A549 (cell line): ENCODE measurements at regions not wholly inside any gene's neighbourhood (a gene's known extent, or its start where the extent isn't known, plus 50 kb on each side); places are given as distances from the start of the nearest gene placed in this dataset.

Experiments used
- ATAC-seq, 2 experiments: fragments of 200-7000 bp in 1 of 2; fragments of >200 bp in 1 of 2; cut with Nextera tagmentation in 1 of 2; cut with Tn5 transposase in 1 of 2; 3 replicates each; pipeline versions ENCODE4 v1.8.0 to v1.9.1; 2018 to 2020; ENCODE audit warnings: mild to moderate bottlenecking in 1 of 2, moderate library complexity in 1 of 2
- CTCF ChIA-PET: fragments of 300-600 bp; sonication (Branson Sonifier 250); formaldehyde crosslinking; extraction: SDS; loops from one replicate; lab custom pipeline; 2021; ENCODE audit warnings: antibody characterized with exemption, inconsistent platforms; lab: Yijun Ruan, JAX
- POLR2A ChIA-PET: fragments of 350-600 bp; formaldehyde crosslinking; extraction: SDS; loops from one replicate; lab custom pipeline; 2021; ENCODE audit warnings: antibody characterized with exemption, inconsistent platforms; lab: Yijun Ruan, JAX
- DNase-seq, 2 experiments: peaks; one replicate each; pipeline versions ENCODE4 v3.0.0 to v3.0.0-alpha.2; 2011 to 2016; ENCODE audit warnings: low read depth in 1 of 2, low spot score in 1 of 2
- FAIRE-seq: peaks from 2 replicates; lab custom pipeline; 2011; peaks lifted over from hg19 to GRCh38; lab: Jason Lieb, UNC
- H3K27ac ChIP-seq, 2 experiments: fragments of >200 bp; sonication (Bioruptor Twin); formaldehyde crosslinking; 3 replicates each; pipeline ENCODE4 v1.5.1; 2016 to 2017
- H3K4me1 ChIP-seq: fragments of >200 bp; sonication (Bioruptor Twin); formaldehyde crosslinking; 3 replicates; pipeline ENCODE4 v1.6.1; 2016
- H3K4me2 ChIP-seq: fragments of >200 bp; sonication (Bioruptor Twin); formaldehyde crosslinking; 3 replicates; pipeline ENCODE4 v1.6.1; 2016
- H3K4me3 ChIP-seq: fragments of >200 bp; sonication (Bioruptor Twin); formaldehyde crosslinking; 3 replicates; pipeline ENCODE4 v1.5.1; 2016
- H3K9me3 ChIP-seq: fragments of >200 bp; sonication (Bioruptor Twin); formaldehyde crosslinking; 3 replicates; pipeline ENCODE4 v1.6.1; 2016
- CTCF ChIP-seq: fragments of >200 bp; sonication (Bioruptor Twin); formaldehyde crosslinking; IDR thresholded peaks from 3 replicates; pipeline ENCODE4 v1.5.1; 2016
- E2F6 ChIP-seq: IDR thresholded peaks from 2 replicates; pipeline ENCODE4 v1.6.1; 2012; ENCODE audit warnings: low read depth, borderline replicate concordance
- ELK1 ChIP-seq: fragments of 150-350 bp; IDR thresholded peaks from 2 replicates; pipeline ENCODE4 v1.6.1; 2014; ENCODE audit warnings: low read depth, mild to moderate bottlenecking, low read length
- ESRRA ChIP-seq: fragments of 150-350 bp; IDR thresholded peaks from 2 replicates; pipeline ENCODE4 v1.6.1; 2014; ENCODE audit warnings: mild to moderate bottlenecking, low read length, borderline replicate concordance
- FOSB ChIP-seq: fragments of 250-450 bp; sonication (Bioruptor Pico); IDR thresholded peaks from 2 replicates; pipeline ENCODE4 v1.5.0; 2020; ENCODE audit warnings: mild to moderate bottlenecking, moderate library complexity
- FOXS1 ChIP-seq: fragments of 250-450 bp; sonication (Bioruptor Pico); IDR thresholded peaks from 2 replicates; pipeline ENCODE4 v1.5.0; 2020; ENCODE audit warnings: mild to moderate bottlenecking, moderate library complexity
- HES2 ChIP-seq: fragments of >200 bp; sonication (Bioruptor Twin); formaldehyde crosslinking; IDR thresholded peaks from 2 replicates; pipeline ENCODE4 v1.6.1; 2016
- HMGXB4 ChIP-seq: fragments of 250-450 bp; sonication (Bioruptor Pico); IDR thresholded peaks from 2 replicates; pipeline ENCODE4 v1.5.0; 2021; ENCODE audit warnings: mild to moderate bottlenecking, moderate library complexity, borderline replicate concordance
- JUN ChIP-seq, 2 experiments: fragments of >200 bp; sonication (Bioruptor Twin); formaldehyde crosslinking; IDR thresholded peaks; 2 replicates in 1 of 2; 3 replicates in 1 of 2; pipeline ENCODE4 v1.6.1; 2016 to 2017
- JUNB ChIP-seq: fragments of >200 bp; sonication (Bioruptor Twin); formaldehyde crosslinking; IDR thresholded peaks from 2 replicates; pipeline ENCODE4 v1.6.1; 2016
- KDM1A ChIP-seq: fragments of 200-600 bp; sonication (generic); IDR thresholded peaks from 2 replicates; pipeline ENCODE4 v1.6.1; 2016; ENCODE audit warnings: low read depth, mild to moderate bottlenecking
- MAX ChIP-seq: IDR thresholded peaks from 2 replicates; pipeline ENCODE4 v1.6.1; 2012
- MAZ ChIP-seq: fragments of 150-350 bp; IDR thresholded peaks from 2 replicates; pipeline ENCODE4 v1.6.1; 2014; ENCODE audit warnings: antibody characterized with exemption, low read depth, low read length, borderline replicate concordance
- PHF8 ChIP-seq: fragments of 200-600 bp; sonication (generic); IDR thresholded peaks from 2 replicates; pipeline ENCODE4 v1.6.1; 2016; ENCODE audit warnings: low read depth, mild to moderate bottlenecking, antibody characterized with exemption, moderate library complexity, borderline replicate concordance
- POLR2A ChIP-seq: IDR thresholded peaks from 2 replicates; pipeline ENCODE4 v1.6.1; 2012; ENCODE audit warnings: mild to moderate bottlenecking, low read length
- SMC3 ChIP-seq: fragments of >200 bp; sonication (Bioruptor Twin); formaldehyde crosslinking; IDR thresholded peaks from 3 replicates; pipeline ENCODE4 v1.6.1; 2018; ENCODE audit warnings: inconsistent platforms
- ZSCAN20 ChIP-seq: fragments of 250-450 bp; sonication (Bioruptor Pico); IDR thresholded peaks from 2 replicates; pipeline ENCODE4 v1.8.0; 2022; ENCODE audit warnings: mild to moderate bottlenecking, moderate library complexity
- WGBS: methylation state at CpG from one replicate; pipeline ENCODE4 v1.1.6; 2017; ENCODE audit errors: missing lambda C conversion rate; 5-methylcytosine and 5-hydroxymethylcytosine counted together

GRCh38 chr6:145043926-145044500 is 691.3 kb downstream of the EPM2A start (continued):
- TF ChIP-seq JUN (IDR thresholded peaks at IDR 0.05), result no peak

- ATAC-seq (no peak), FAIRE-seq (no peak), DNase-seq (no peak)
- no peaks in the 10 kb centered on the region for H3K4me1 ChIP-seq
- no peak overlapping the region for H3K4me3 ChIP-seq
- H3K27ac ChIP-seq, result no peak overlapping the region
- POLR2A ChIA-PET, result no interaction called here
- no peak overlapping the region for H3K4me2 ChIP-seq
- no peak for TF ChIP-seq CTCF
- TF ChIP-seq, all 56 proteins: peak for 0
- WGBS, result 5% methylated on average over 3 of the region's 3 CpGs
- no peaks in the 10 kb centered on the region for H3K9me3 ChIP-seq
- CTCF ChIA-PET, result interaction anchor here (1.5 kb wide), 1 partner anchor 17 kb away, joined by 4 read pairs; no protein-coding TSS in a partner anchor
These were observed 690.6 kb downstream of the EPM2A start for GRCh38 chr6:145044641-145045246.

- DNase-seq (no peak), FAIRE-seq (no peak), ATAC-seq (no peak)
- Histone ChIP-seq H3K4me1 (no peaks in the 10 kb centered on the region), H3K4me2 (no peak overlapping the region), H3K4me3 (no peak overlapping the region), H3K9me3 (no peaks in the 10 kb centered on the region), H3K27ac (no peak overlapping the region)
- POLR2A ChIA-PET, result no interaction called here
- CTCF ChIA-PET, result interaction anchor here (0.5 kb wide), 1 partner anchor 77 kb away, joined by 3 read pairs; no protein-coding TSS in a partner anchor
- no peak for TF ChIP-seq FOXS1
- no peak for TF ChIP-seq ESRRA
- TF ChIP-seq ELK1, result no peak
- TF ChIP-seq MAX, result no peak
- no peak for TF ChIP-seq E2F6
- TF ChIP-seq JUN (IDR thresholded peaks at IDR 0.05), result no peak
- TF ChIP-seq KDM1A, result no peak
- no peak for TF ChIP-seq HMGXB4
- TF ChIP-seq POLR2A, result no peak
- TF ChIP-seq ZSCAN20 (CRISPR knock-in tag), result no peak
These were observed 689.7 kb downstream of the EPM2A start for GRCh38 chr6:145045582-145045981.

GRCh38 chr6:145047891-145048290 is 687.4 kb downstream of the EPM2A start:
- POLR2A ChIA-PET, result no interaction called here
- DNase-seq, result no peak

More at GRCh38 chr6:145047891-145048290, 687.4 kb downstream of the EPM2A start:
- Histone ChIP-seq H3K9me3 (no peaks in the 10 kb centered on the region), H3K4me1 (no peaks in the 10 kb centered on the region), H3K4me3 (no peak overlapping the region), H3K27ac (no peak overlapping the region), H3K4me2 (no peak overlapping the region)
- TF ChIP-seq PHF8 (no peak), FOSB (no peak), MAZ (no peak), MAX (no peak), FOXS1 (no peak), HES2 (no peak), ZSCAN20 (CRISPR knock-in tag) (no peak), JUNB (no peak), JUN (IDR thresholded peaks at IDR 0.05) (no peak), SMC3 (no peak)
- ATAC-seq (no peak), FAIRE-seq (no peak)
- CTCF ChIA-PET, result no interaction called here
- 61% methylated on average over 4 of the region's 4 CpGs for WGBS
